MM.1S (cell line): ENCODE measurements at regions not wholly inside any gene's neighbourhood (a gene's known extent, or its start where the extent isn't known, plus 50 kb on each side); places are given as distances from the start of the nearest gene placed in this dataset.

Source experiments
- CTCF ChIP-seq: fragments of 300-600 bp; sonication (generic); IDR thresholded peaks from 2 replicates; pipeline ENCODE4 v1.5.1; 2016; ENCODE audit warnings: antibody characterized with exemption, low read length, mixed read lengths
- EZH2 ChIP-seq: fragments of 300-600 bp; sonication (generic); optimal IDR thresholded peaks from 2 replicates; pipeline ENCODE3; 2017; ENCODE audit warnings: low read depth, mild to moderate bottlenecking, antibody characterized with exemption, low read length, mixed read lengths

DNA sequence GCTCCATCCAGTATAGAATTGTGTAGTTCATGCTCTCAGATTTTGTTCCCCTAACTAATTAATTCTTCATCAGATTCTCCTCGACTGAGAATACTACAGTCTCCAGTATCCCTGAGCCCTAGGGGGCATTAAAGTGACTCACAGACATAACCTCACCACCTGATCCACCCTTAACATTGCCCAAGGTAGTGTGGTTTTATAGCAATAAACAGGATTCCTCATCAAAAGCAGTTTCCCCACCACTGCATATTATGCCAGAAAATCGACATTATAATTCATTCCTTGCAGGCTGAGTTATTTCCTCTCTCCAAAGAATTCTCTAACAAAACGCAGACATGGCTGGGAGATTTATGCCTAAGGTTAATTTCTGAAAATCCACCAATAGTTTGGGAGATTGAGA, 1402.5 kb upstream of the CELF2 start:
- no peak for TF ChIP-seq CTCF
- no peak for TF ChIP-seq EZH2
